Osteoblast (primary cell): ENCODE measurements at regions not wholly inside any gene's neighbourhood (a gene's known extent, or its start where the extent isn't known, plus 50 kb on each side); places are given as distances from the start of the nearest gene placed in this dataset.

ENCODE experiments used
- DNase-seq: peaks from one replicate; pipeline ENCODE4 v3.0.0; 2011; ENCODE audit warnings: low spot score, mixed read lengths; ENCODE audit not compliant: insufficient read length; ENCODE audit errors: missing footprints
- H2AFZ ChIP-seq: 2 replicates; pipeline ENCODE4 v1.6.0; 2011; ENCODE audit warnings: mild to moderate bottlenecking, low read length
- H3K27ac ChIP-seq: 2 replicates; pipeline ENCODE4 v1.5.1; 2011; ENCODE audit warnings: mild to moderate bottlenecking, low read depth, low read length, moderate library complexity
- H3K27me3 ChIP-seq: 2 replicates; pipeline ENCODE4 v1.6.0; 2012; ENCODE audit warnings: mild to moderate bottlenecking, control low read depth, inconsistent platforms, low read length, moderate library complexity; ENCODE audit not compliant: insufficient read depth
- H3K36me3 ChIP-seq: 2 replicates; pipeline ENCODE4 v1.5.1; 2011; ENCODE audit warnings: mild to moderate bottlenecking, low read length, control low read depth, moderate library complexity; ENCODE audit not compliant: insufficient read depth
- H3K4me1 ChIP-seq: 2 replicates; pipeline ENCODE4 v1.5.1; 2011; ENCODE audit warnings: mild to moderate bottlenecking, low read length, control low read depth, moderate library complexity; ENCODE audit not compliant: insufficient read depth
- H3K4me2 ChIP-seq: 2 replicates; pipeline ENCODE4 v1.6.0; 2011; ENCODE audit warnings: mild to moderate bottlenecking, low read length; ENCODE audit not compliant: insufficient read depth
- H3K4me3 ChIP-seq: fragments of 200-600 bp; sonication (generic); 3 replicates; pipeline ENCODE4 v1.5.1; 2012; ENCODE audit warnings: mild to moderate bottlenecking, low read length, inconsistent platforms; ENCODE audit not compliant: insufficient read depth
- H3K79me2 ChIP-seq: 2 replicates; pipeline ENCODE4 v1.6.0; 2012; ENCODE audit warnings: mild to moderate bottlenecking, low read length, control low read depth, inconsistent platforms; ENCODE audit not compliant: insufficient read depth
- H3K9me3 ChIP-seq: 2 replicates; pipeline ENCODE4 v1.5.1; 2011; ENCODE audit warnings: low read depth, low read length, control low read depth
- H4K20me1 ChIP-seq: 2 replicates; pipeline ENCODE4 v1.6.0; 2012; ENCODE audit warnings: mild to moderate bottlenecking, low read length, control low read depth; ENCODE audit not compliant: insufficient read depth
- TF ChIP-seq, protein P1 (sequence below): IDR thresholded peaks from 2 replicates; pipeline ENCODE4 v1.5.1; 2011; ENCODE audit warnings: mild to moderate bottlenecking, low read depth, low read length, moderate library complexity; ENCODE audit errors: extremely low read depth

DNA sequence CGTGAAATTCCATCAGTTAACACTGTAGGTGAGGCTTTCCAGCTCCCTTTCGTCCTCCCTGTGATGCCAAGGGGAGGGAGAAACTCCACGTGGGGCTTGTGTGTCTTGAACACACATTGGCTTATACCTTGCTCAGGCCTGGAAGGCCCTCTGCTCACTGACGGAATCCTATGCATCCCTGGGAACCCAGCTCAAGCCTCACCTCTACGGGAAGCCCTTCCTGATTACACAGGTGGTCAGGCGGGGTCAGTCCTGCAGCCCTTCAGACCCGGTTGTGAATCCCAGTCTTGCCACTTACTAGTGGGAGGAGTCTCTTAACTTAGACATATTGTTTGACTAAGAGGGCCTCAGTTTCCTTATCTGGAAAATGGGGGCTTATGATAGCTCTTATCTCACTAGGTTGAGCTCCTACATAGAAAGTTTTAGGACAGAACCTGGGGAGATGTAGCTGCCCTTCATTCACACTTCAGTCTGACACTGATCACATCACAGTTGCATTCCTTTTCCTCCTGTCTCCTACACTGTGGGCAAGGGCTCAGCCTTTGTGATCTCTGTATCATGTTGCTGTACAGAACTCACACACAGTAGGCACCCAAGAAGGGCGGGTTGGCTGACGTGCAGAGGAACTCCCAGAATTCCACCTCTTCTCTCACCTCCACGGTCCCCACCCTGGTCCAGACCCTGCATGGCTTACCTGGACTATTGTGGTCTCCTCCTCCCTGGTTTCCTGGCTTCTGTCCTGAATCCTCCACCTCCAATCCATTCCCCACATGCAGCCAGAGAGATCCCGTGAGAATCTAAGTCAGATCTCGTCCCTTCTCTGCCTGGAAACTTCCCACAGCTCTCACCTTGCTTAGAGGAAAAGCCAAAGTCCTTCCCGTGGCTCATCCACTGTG lies 129.6 kb downstream of the CEBPB start:
- DNase-seq: peak; percentile 57
- Histone ChIP-seq H3K27me3 (no peaks in the 10 kb centered on the region), H3K27ac (peak overlapping the region; percentile 92), H3K4me2 (peak overlapping the region; percentile 67), H3K4me3 (peak overlapping the region; percentile 51), H4K20me1 (no peaks in the 10 kb centered on the region), H3K4me1 (peaks cover 32% of the 10 kb centered on the region), H3K9me3 (no peaks in the 10 kb centered on the region), H3K79me2 (no peaks in the 10 kb centered on the region), H3K36me3 (no peaks in the 10 kb centered on the region), H2AFZ (peak overlapping the region; percentile 66)
- TF ChIP-seq, protein P1, sequence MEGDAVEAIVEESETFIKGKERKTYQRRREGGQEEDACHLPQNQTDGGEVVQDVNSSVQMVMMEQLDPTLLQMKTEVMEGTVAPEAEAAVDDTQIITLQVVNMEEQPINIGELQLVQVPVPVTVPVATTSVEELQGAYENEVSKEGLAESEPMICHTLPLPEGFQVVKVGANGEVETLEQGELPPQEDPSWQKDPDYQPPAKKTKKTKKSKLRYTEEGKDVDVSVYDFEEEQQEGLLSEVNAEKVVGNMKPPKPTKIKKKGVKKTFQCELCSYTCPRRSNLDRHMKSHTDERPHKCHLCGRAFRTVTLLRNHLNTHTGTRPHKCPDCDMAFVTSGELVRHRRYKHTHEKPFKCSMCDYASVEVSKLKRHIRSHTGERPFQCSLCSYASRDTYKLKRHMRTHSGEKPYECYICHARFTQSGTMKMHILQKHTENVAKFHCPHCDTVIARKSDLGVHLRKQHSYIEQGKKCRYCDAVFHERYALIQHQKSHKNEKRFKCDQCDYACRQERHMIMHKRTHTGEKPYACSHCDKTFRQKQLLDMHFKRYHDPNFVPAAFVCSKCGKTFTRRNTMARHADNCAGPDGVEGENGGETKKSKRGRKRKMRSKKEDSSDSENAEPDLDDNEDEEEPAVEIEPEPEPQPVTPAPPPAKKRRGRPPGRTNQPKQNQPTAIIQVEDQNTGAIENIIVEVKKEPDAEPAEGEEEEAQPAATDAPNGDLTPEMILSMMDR: no peak

DNA sequence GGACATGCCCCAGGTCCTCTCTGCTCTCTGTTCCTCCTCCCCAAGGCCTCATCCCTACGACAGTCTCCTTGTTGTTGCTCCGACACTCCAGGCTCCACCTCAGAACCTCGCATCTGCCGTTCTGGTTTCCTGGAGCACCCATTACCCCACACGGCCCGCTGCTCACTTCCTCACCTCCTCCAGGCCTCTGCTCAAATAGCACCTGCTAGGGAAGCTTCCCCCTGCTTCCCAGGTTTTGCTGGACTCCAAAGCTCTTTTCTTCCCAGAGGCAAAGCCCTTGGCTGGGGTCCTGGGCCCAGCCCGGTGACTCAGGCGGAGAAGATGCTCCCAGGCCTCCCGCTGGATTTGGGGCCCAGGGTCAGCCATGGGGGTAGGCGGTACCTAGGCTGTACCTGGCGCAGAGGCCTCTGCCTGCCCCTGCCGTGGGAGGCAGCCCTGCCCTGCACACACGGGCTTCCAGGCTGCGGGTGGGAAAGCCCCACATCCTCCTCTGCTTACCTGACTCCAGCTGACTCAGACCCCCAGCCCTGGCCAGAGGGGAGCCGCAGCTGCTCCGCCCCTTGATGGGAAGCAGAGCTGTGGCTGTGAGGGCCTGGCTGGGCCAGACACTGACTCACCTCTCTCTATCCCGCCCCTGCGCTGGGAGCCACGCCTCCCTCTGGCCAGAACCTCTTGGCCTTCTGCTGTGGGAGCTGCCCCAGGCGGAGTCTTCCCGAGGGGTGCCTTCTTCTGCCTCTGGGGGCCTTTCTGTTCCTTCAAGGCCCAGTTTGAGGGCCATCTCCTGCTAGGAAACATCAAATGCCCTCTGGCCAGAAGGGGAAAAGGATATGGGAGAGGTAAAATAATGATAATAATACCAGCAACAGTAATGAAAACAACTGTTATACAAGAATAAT lies 130.5 kb downstream of the CEBPB start:
- H3K4me2 ChIP-seq: peak overlapping the region; percentile 67
- H3K9me3 ChIP-seq: no peaks in the 10 kb centered on the region
- H3K4me3 ChIP-seq: peak overlapping the region; percentile 51
- H3K27ac ChIP-seq: peak overlapping the region; percentile 92
- H2AFZ ChIP-seq: peak overlapping the region; percentile 66
- H3K27me3 ChIP-seq: no peaks in the 10 kb centered on the region
- H3K4me1 ChIP-seq: peaks cover 32% of the 10 kb centered on the region
- no peaks in the 10 kb centered on the region for H4K20me1 ChIP-seq
- TF ChIP-seq, protein P1: no peak
- H3K79me2 ChIP-seq: no peaks in the 10 kb centered on the region
- no peaks in the 10 kb centered on the region for H3K36me3 ChIP-seq
- DNase-seq: peak; percentile 98

DNA sequence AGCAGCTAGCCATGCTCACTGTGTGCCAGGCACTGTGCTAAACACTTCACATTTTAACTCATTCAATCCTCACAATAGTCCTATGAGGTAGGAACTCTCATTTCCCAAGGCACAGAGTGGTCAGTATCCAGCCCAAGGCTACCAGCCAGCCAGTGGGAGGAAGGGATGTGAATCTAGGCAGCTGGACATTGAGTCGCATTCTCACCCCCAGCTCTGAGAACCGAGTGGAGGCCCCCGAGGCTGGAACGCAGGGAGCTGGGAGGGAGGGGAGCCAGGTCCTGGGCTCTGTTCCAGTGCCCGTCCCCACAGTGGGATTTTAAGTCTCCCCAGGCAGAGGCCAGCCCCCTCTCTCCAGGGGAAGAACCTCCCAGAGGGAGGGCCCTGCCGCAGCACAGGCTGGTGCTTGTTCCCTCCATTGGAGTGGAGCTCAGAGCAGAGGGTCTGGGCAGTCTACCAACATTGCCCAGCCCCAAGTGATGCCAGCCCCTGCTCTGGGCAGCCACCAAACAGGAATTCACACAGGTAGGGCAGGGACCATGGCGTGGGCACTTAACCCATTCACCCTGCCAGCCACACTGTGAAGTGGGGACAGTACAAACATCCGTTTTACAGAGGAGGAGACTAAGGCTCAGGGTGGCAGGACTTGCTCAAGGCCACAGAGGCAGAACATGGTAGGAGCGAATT lies 131.3 kb downstream of the CEBPB start:
- TF ChIP-seq, protein P1: no peak
- H3K4me2 ChIP-seq: peak overlapping the region; percentile 67
- DNase-seq: peak; percentile 83
- H3K79me2 ChIP-seq: no peaks in the 10 kb centered on the region
- H3K27me3 ChIP-seq: no peaks in the 10 kb centered on the region
- no peaks in the 10 kb centered on the region for H3K9me3 ChIP-seq
- H3K4me3 ChIP-seq: peak overlapping the region; percentile 51
- H4K20me1 ChIP-seq: no peaks in the 10 kb centered on the region
- peak overlapping the region; percentile 63 for H2AFZ ChIP-seq
- peaks cover 32% of the 10 kb centered on the region for H3K4me1 ChIP-seq
- peak overlapping the region; percentile 92 for H3K27ac ChIP-seq
- no peaks in the 10 kb centered on the region for H3K36me3 ChIP-seq
